Spleen (tissue), 11 donors: ENCODE measurements at regions not wholly inside any gene's neighbourhood (a gene's known extent, or its start where the extent isn't known, plus 50 kb on each side); places are given as distances from the start of the nearest gene placed in this dataset.

ENCODE experiments used
- DNase-seq: peaks from one replicate; pipeline ENCODE4 v3.0.0-alpha.2; 2020
- H3K27ac ChIP-seq, 8 donors: fragments of 200-600 bp; sonication (generic) in 7 of 8; 1 replicate in 4 of 8; 2 replicates in 4 of 8; pipeline versions ENCODE4 v1.5.0 to v1.8.0; 2016 to 2021; ENCODE audit warnings: inconsistent platforms in 4 of 8, mild to moderate bottlenecking in 4 of 8, moderate library complexity in 1 of 8
- H3K27me3 ChIP-seq, 7 donors: fragments of 200-600 bp; sonication (generic) in 6 of 7; replicated peaks in 1 of 7; 1 replicate in 4 of 7; 2 replicates in 3 of 7; pipeline versions ENCODE4 v1.5.0 to v1.8.0; 2016 to 2021; ENCODE audit warnings: inconsistent platforms in 3 of 7, mild to moderate bottlenecking in 1 of 7
- H3K36me3 ChIP-seq, 6 donors: fragments of 200-600 bp; sonication (generic) in 5 of 6; 1 replicate in 4 of 6; 2 replicates in 2 of 6; pipeline versions ENCODE4 v1.5.0 to v1.8.0; 2016 to 2021; ENCODE audit warnings: inconsistent platforms in 2 of 6
- H3K4me1 ChIP-seq, 6 donors: fragments of 200-600 bp; sonication (generic) in 5 of 6; 1 replicate in 3 of 6; 2 replicates in 3 of 6; pipeline versions ENCODE4 v1.5.0 to v1.8.0; 2016 to 2021; ENCODE audit warnings: inconsistent platforms in 3 of 6
- H3K4me3 ChIP-seq, 8 donors: fragments of 200-600 bp; sonication (generic) in 7 of 8; 1 replicate in 4 of 8; 2 replicates in 4 of 8; pipeline versions ENCODE4 v1.5.0 to v1.8.0; 2016 to 2021; ENCODE audit warnings: inconsistent platforms in 4 of 8, mild to moderate bottlenecking in 4 of 8, moderate library complexity in 2 of 8
- H3K9me3 ChIP-seq, 8 donors: fragments of 200-600 bp; sonication (generic) in 7 of 8; 1 replicate in 4 of 8; 2 replicates in 4 of 8; pipeline versions ENCODE4 v1.5.0 to v1.8.0; 2016 to 2021; ENCODE audit warnings: inconsistent platforms in 4 of 8
- POLR2A ChIP-seq, 3 donors: fragments of 450-650 bp; IDR thresholded peaks; one replicate each; pipeline ENCODE4 v1.5.1; 2017; ENCODE audit warnings: antibody characterized with exemption in 3 of 3, mild to moderate bottlenecking in 1 of 3
- POLR2AphosphoS5 ChIP-seq, 3 donors: sonication (generic); formaldehyde crosslinking; IDR thresholded peaks; one replicate each; pipeline ENCODE4 v1.5.1; 2017; ENCODE audit warnings: antibody characterized with exemption in 3 of 3
- WGBS, 5 donors: extraction: QIAGEN DNeasy Blood & Tissue Kit in 3 of 5; methylation state at CpG; one replicate each; pipeline versions ENCODE4 v1.1.5 to v1.1.7; 2013 to 2018; 5-methylcytosine and 5-hydroxymethylcytosine counted together
- intact Hi-C: fragments of 100-400 bp; cut with DNase I; formaldehyde crosslinking; loops from one replicate; pipeline ENCODE4 v1.15.0; 2023; ENCODE audit warnings: low total_unique reads
- TF ChIP-seq, protein P1 (sequence below), 11 experiments: fragments of 200-600 bp in 7 of 11; fragments of 450-650 bp in 4 of 11; sonication (generic) in 4 of 11; IDR thresholded peaks in 8 of 11; conservative IDR thresholded peaks in 3 of 11; 1 replicate in 7 of 11; 2 replicates in 4 of 11; pipeline versions ENCODE4 v1.4.0 to v1.8.0; 2016 to 2021; ENCODE audit warnings: antibody characterized with exemption in 11 of 11, inconsistent platforms in 4 of 11, mild to moderate bottlenecking in 1 of 11
- donor health status: healthy with polysubstance abuse.
- donor health status: DM: no; HTN: no; CAD: no; lungs with moderate emphysema.
- donor health status: DM: no; HTN: no; CAD: no.
- donor health status: Bipolar disorder and iron deficiency.
- donor health status: healthy.
- donor health status: DM: no; HTN: no; CAD: no.
- donor health status: DM: yes; HTN: yes; CAD: no.

DNA sequence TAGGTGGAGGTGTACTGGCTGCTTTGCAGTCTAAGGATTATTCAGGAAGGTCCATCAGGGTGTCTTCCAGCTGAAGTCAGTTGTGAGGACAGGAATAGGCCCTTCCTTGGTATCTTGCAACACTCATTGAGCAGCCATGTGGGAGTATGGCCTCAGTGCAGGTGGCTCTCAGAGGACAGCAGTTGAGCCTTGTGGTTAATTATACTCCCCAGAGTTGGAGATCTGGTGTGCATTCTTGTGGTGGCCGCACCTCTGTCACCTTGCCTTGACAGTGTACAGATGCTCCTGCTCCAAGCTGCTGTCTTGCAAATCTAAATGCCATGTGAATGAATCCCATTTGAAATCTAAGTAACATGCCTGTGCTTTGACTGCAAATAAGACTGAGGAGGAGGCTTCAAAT is 339.9 kb upstream of the BCHE start:
- intact Hi-C loops = no loop called here
- Histone ChIP-seq H3K36me3 (no peaks in the 10 kb centered on the region), H3K9me3 (no peaks in the 10 kb centered on the region), H3K4me3 (no peak overlapping the region), H3K27me3 (no peaks in the 10 kb centered on the region), H3K4me1 (no peaks in the 10 kb centered on the region), H3K27ac (no peak overlapping the region)
- TF ChIP-seq POLR2A (IDR thresholded peaks at IDR 0.05) (no peak), POLR2AphosphoS5 (IDR thresholded peaks at IDR 0.05) (no peak)
- TF ChIP-seq, protein P1, sequence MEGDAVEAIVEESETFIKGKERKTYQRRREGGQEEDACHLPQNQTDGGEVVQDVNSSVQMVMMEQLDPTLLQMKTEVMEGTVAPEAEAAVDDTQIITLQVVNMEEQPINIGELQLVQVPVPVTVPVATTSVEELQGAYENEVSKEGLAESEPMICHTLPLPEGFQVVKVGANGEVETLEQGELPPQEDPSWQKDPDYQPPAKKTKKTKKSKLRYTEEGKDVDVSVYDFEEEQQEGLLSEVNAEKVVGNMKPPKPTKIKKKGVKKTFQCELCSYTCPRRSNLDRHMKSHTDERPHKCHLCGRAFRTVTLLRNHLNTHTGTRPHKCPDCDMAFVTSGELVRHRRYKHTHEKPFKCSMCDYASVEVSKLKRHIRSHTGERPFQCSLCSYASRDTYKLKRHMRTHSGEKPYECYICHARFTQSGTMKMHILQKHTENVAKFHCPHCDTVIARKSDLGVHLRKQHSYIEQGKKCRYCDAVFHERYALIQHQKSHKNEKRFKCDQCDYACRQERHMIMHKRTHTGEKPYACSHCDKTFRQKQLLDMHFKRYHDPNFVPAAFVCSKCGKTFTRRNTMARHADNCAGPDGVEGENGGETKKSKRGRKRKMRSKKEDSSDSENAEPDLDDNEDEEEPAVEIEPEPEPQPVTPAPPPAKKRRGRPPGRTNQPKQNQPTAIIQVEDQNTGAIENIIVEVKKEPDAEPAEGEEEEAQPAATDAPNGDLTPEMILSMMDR (IDR thresholded peaks at IDR 0.05 in 8 of 11, conservative IDR thresholded peaks at IDR 0.05 in 3 of 11) = no peak
- DNase-seq = no peak
- 48 to 86% (median 73%) methylated on average over 1 of the region's 1 CpG for WGBS, 5 donors

DNA sequence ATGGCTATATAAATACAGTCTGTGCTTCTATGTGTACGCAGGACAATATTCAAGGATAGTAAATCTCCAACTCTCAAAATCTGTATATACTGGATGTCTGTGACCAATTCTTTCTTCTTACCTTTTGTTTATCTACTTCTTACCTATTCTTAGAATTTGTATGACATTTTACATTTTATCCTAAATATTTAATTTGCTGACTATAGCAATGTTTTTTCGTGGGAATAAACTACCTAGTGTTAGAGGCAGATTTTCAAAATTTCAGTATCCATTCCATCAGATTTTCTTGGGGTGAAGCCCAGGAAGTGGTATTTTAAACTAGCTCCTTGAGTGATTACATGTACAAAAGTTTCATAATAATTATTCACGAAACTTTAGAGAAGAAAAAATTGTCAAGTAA is 334.5 kb upstream of the BCHE start:
- no peak overlapping the region for H3K4me3 ChIP-seq
- 57 to 85% (median 78%) methylated on average over 3 of the region's 3 CpGs for WGBS, 5 donors
- H3K27me3 ChIP-seq = no peaks in the 10 kb centered on the region
- peaks cover 0 to 4% (median 1%) of the 10 kb centered on the region in 8 donors for H3K9me3 ChIP-seq
- H3K27ac ChIP-seq = no peak overlapping the region
- no peaks in the 10 kb centered on the region for H3K4me1 ChIP-seq
- no peak for TF ChIP-seq POLR2AphosphoS5 (IDR thresholded peaks at IDR 0.05)
- TF ChIP-seq POLR2A (IDR thresholded peaks at IDR 0.05) = no peak
- TF ChIP-seq, protein P1 (IDR thresholded peaks at IDR 0.05 in 8 of 11, conservative IDR thresholded peaks at IDR 0.05 in 3 of 11) = no peak
- intact Hi-C loops = no loop called here
- H3K36me3 ChIP-seq = no peaks in the 10 kb centered on the region
- no peak for DNase-seq

- Histone ChIP-seq H3K4me1 (no peaks in the 10 kb centered on the region), H3K4me3 (no peak overlapping the region), H3K9me3 (peaks cover 0 to 10% (median 3%) of the 10 kb centered on the region in 8 donors), H3K27me3 (no peaks in the 10 kb centered on the region), H3K36me3 (no peaks in the 10 kb centered on the region), H3K27ac (no peak overlapping the region)
- intact Hi-C loops = no loop called here
- no peak for DNase-seq
- TF ChIP-seq POLR2AphosphoS5 (IDR thresholded peaks at IDR 0.05) = no peak
- TF ChIP-seq, protein P1 (IDR thresholded peaks at IDR 0.05 in 8 of 11, conservative IDR thresholded peaks at IDR 0.05 in 3 of 11) = no peak
- TF ChIP-seq POLR2A (IDR thresholded peaks at IDR 0.05) = no peak
- WGBS, 5 donors = 68 to 94% (median 74%) methylated on average over 1 of the region's 1 CpG
Measured at GRCh38 chr3:166169681-166170080, 332.5 kb upstream of the BCHE start.

DNA sequence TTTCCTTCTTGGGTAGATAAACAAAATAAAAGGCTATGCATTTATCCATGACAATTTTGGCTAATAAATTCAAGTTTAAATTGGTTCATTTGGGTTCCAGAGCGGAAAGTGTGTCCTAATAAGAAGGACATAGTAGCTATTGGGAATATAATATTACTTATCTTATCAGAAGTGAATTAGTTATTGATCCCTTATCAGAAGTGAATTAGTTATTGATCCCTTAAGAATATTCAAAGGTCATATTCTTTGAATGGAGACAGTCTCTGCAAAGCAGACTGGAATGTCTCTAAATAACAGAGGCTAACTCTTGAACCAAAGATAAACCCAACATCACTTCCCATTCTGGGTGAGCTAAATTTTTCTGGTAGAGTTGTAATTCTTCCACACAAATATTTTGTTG is 290.7 kb upstream of the BCHE start:
- Histone ChIP-seq H3K9me3 (peaks cover 0 to 22% (median 0%) of the 10 kb centered on the region in 8 donors), H3K27me3 (no peaks in the 10 kb centered on the region), H3K36me3 (no peaks in the 10 kb centered on the region), H3K4me1 (no peaks in the 10 kb centered on the region), H3K4me3 (no peak overlapping the region), H3K27ac (no peak overlapping the region)
- TF ChIP-seq, protein P1 (IDR thresholded peaks at IDR 0.05 in 8 of 11, conservative IDR thresholded peaks at IDR 0.05 in 3 of 11) = no peak
- TF ChIP-seq POLR2AphosphoS5 (IDR thresholded peaks at IDR 0.05) (no peak), POLR2A (IDR thresholded peaks at IDR 0.05) (no peak)
- DNase-seq = no peak
- intact Hi-C loops = no loop called here
- 67 to 88% (median 76%) methylated on average over 1 of the region's 1 CpG for WGBS, 5 donors
